ENCODE measurements at regions not wholly inside any gene's neighbourhood (a gene's known extent, or its start where the extent isn't known, plus 50 kb on each side); places are given as distances from the start of the nearest gene placed in this dataset.

- TF ChIP-seq CTCF (IDR thresholded peaks at IDR 0.05) (no peak), EP300 (IDR thresholded peaks at IDR 0.05) (no peak), POLR2A (IDR thresholded peaks at IDR 0.05) (no peak), POLR2AphosphoS5 (IDR thresholded peaks at IDR 0.05) (no peak)
- no peaks in the 10 kb centered on the region for H3K9me3 ChIP-seq
- no peaks in the 10 kb centered on the region for H3K27me3 ChIP-seq
- H3K27ac ChIP-seq = no peak overlapping the region
- 88% methylated on average over 16 of the region's 16 CpGs for WGBS
- no peak overlapping the region for H3K4me3 ChIP-seq
- no peaks in the 10 kb centered on the region for H3K36me3 ChIP-seq
- DNase-seq (ENCODE audit: low spot score in 2 of 2) = no peak
- peaks cover 4% of the 10 kb centered on the region for H3K4me1 ChIP-seq
Observed at GRCh38 chr6:6534399-6534798, 54.1 kb upstream of the LY86 start.

- Histone ChIP-seq H3K4me1 (peaks cover 4% of the 10 kb centered on the region), H3K36me3 (no peaks in the 10 kb centered on the region), H3K9me3 (no peaks in the 10 kb centered on the region), H3K4me3 (no peak overlapping the region), H3K27ac (no peak overlapping the region), H3K27me3 (no peaks in the 10 kb centered on the region)
- TF ChIP-seq POLR2AphosphoS5 (IDR thresholded peaks at IDR 0.05) (no peak), CTCF (IDR thresholded peaks at IDR 0.05) (no peak), EP300 (IDR thresholded peaks at IDR 0.05) (no peak)
- no peak for DNase-seq (ENCODE audit: low spot score in 2 of 2)
- 88% methylated on average over 1 of the region's 1 CpG for WGBS
Observed at GRCh38 chr6:6537488-6538260, 50.8 kb upstream of the LY86 start.

- Histone ChIP-seq H3K4me3 (no peak overlapping the region), H3K27ac (no peak overlapping the region), H3K9me3 (no peaks in the 10 kb centered on the region), H3K36me3 (no peaks in the 10 kb centered on the region), H3K4me1 (peaks cover 4% of the 10 kb centered on the region), H3K27me3 (no peaks in the 10 kb centered on the region)
- DNase-seq (ENCODE audit: low spot score in 2 of 2) = no peak
- WGBS = 32% methylated on average over 4 of the region's 4 CpGs
- no peak for TF ChIP-seq CTCF (IDR thresholded peaks at IDR 0.05)
- no peak for TF ChIP-seq EP300 (IDR thresholded peaks at IDR 0.05)
- TF ChIP-seq POLR2AphosphoS5 (IDR thresholded peaks at IDR 0.05) = no peak
- no peak for TF ChIP-seq POLR2A (IDR thresholded peaks at IDR 0.05)
Observed at GRCh38 chr6:6538261-6538660, 50.3 kb upstream of the LY86 start.
